ENCODE measurements at regions not wholly inside any gene's neighbourhood (a gene's known extent, or its start where the extent isn't known, plus 50 kb on each side); places are given as distances from the start of the nearest gene placed in this dataset.
A peak's percentile ranks its signal among the peaks of the same experiment; 100 is the strongest.

GRCh38 chr5:30337084-30337573, 856.4 kb upstream of the CDH6 start:
- 94% methylated on average over 5 of the region's 5 CpGs; no CpG with 5 or more reads in 1 of the 2 experiments for WGBS, 2 experiments (ENCODE audit: extremely low coverage in 1 of 2, insufficient coverage in 1 of 2, insufficient read length in 1 of 2, insufficient replicate concordance in 2 of 2, low coverage in 1 of 2, low lambda C conversion rate in 2 of 2, missing lambda C conversion rate in 1 of 2)
- CTCF ChIA-PET (ENCODE audit: partially characterized antibody), result interaction anchor here (0.6 kb wide), 1 partner anchor 49 kb away, joined by 3 read pairs; no protein-coding TSS in a partner anchor
- no peak overlapping the region for H2BK12ac ChIP-seq (ENCODE audit: low read depth, low read length)
- TF ChIP-seq BCL11A (IDR thresholded peaks at IDR 0.05; ENCODE audit: low read depth in 2 of 2, low read length in 2 of 2) (no peak), JUND (IDR thresholded peaks at IDR 0.05; ENCODE audit: low read length) (no peak), PHF8 (conservative IDR thresholded peaks at IDR 0.05; ENCODE audit: low read depth, low read length) (no peak), SIN3A (conservative IDR thresholded peaks at IDR 0.05 in 1 of 2, IDR thresholded peaks at IDR 0.05 in 1 of 2; ENCODE audit: low read depth in 1 of 2, low read length in 2 of 2) (no peak), TBP (IDR thresholded peaks at IDR 0.05; ENCODE audit: low read depth, low read length) (no peak), EZH2 (IDR thresholded peaks at IDR 0.05; ENCODE audit: low read depth, low read length, severe bottlenecking) (no peak), CHD1 (IDR thresholded peaks at IDR 0.05; ENCODE audit: low read depth, low read length) (no peak), EGR1 (IDR thresholded peaks at IDR 0.05; ENCODE audit: borderline replicate concordance, low read depth, low read length) (no peak), CBX5 (IDR thresholded peaks at IDR 0.05; ENCODE audit: low read depth, low read length) (no peak), MAX (IDR thresholded peaks at IDR 0.05) (no peak), JUN (IDR thresholded peaks at IDR 0.05; ENCODE audit: low read depth, low read length) (no peak)

More at GRCh38 chr5:30337084-30337573, 856.4 kb upstream of the CDH6 start:
- no peaks in the 10 kb centered on the region for H3K4me1 ChIP-seq (replicated peaks in 1 of 4; ENCODE audit: control insufficient read depth in 3 of 4, insufficient read depth in 4 of 4, low read length in 3 of 4)
- H3K79me2 ChIP-seq (ENCODE audit: control insufficient read depth in 1 of 2, insufficient read depth in 2 of 2, low read length in 2 of 2), result no peaks in the 10 kb centered on the region
- H3K14ac ChIP-seq (ENCODE audit: insufficient read length), result no peak overlapping the region
- no peak overlapping the region for H3K23ac ChIP-seq (ENCODE audit: insufficient read length)
- no peak overlapping the region for H4K91ac ChIP-seq (replicated peaks; ENCODE audit: insufficient read length, low read length)
- H3K9ac ChIP-seq (replicated peaks in 1 of 4; ENCODE audit: extremely low read depth in 1 of 4, low read depth in 3 of 4, low read length in 3 of 4), result no peak overlapping the region; a peak in 1 of 7 replicates
- H2BK120ac ChIP-seq (replicated peaks; ENCODE audit: low read depth, low read length), result no peak overlapping the region
- H3K56ac ChIP-seq (replicated peaks; ENCODE audit: insufficient read length, low read depth, low read length), result no peak overlapping the region
- POLR2A ChIA-PET (ENCODE audit: partially characterized antibody), result no interaction called here
- H2BK5ac ChIP-seq (ENCODE audit: low read depth, low read length), result no peak overlapping the region
- H3K27ac ChIP-seq (ENCODE audit: low read depth, low read length), result no peak overlapping the region
- H2AFZ ChIP-seq (ENCODE audit: low read length), result no peak overlapping the region
- no peak overlapping the region for H2AK5ac ChIP-seq (ENCODE audit: low read depth, low read length)
- H3K4ac ChIP-seq (replicated peaks; ENCODE audit: insufficient read length, low read depth, low read length), result no peak overlapping the region
- H4K8ac ChIP-seq (ENCODE audit: extremely low read depth, insufficient read depth, low read length), result no peak overlapping the region
- no peak for FAIRE-seq
- no peak for DNase-seq (ENCODE audit: low read depth in 1 of 2, low spot score in 2 of 2)
- H3K27me3 ChIP-seq (replicated peaks in 1 of 4; ENCODE audit: control insufficient read depth in 3 of 4, extremely low read depth in 1 of 4, insufficient read depth in 3 of 4, low read length in 3 of 4), result no peaks in the 10 kb centered on the region
- no peaks in the 10 kb centered on the region for H3K36me3 ChIP-seq (ENCODE audit: control insufficient read depth in 2 of 4, insufficient read depth in 4 of 4, low read length in 3 of 4)
- H4K20me1 ChIP-seq (replicated peaks in 1 of 2; ENCODE audit: control insufficient read depth in 1 of 2, insufficient read depth in 2 of 2, low read length in 2 of 2), result no peaks in the 10 kb centered on the region
- H2BK15ac ChIP-seq (ENCODE audit: low read length), result peak overlapping the region; percentile 18; the same call in 1 of the 2 replicates
- H2BK20ac ChIP-seq (ENCODE audit: low read length), result no peak overlapping the region
- H3K4me2 ChIP-seq (ENCODE audit: insufficient read depth in 1 of 2, low read depth in 2 of 2, low read length in 2 of 2), result no peak overlapping the region
- H4K5ac ChIP-seq (ENCODE audit: insufficient read length, low read depth, low read length), result no peak overlapping the region
- H3K4me3 ChIP-seq (ENCODE audit: extremely low read depth in 1 of 4, insufficient read depth in 2 of 4, low read depth in 3 of 4, low read length in 4 of 4), result no peak overlapping the region
- H3K9me3 ChIP-seq (ENCODE audit: insufficient read depth in 2 of 2, low read depth in 1 of 2, low read length in 1 of 2), result no peaks in the 10 kb centered on the region
- no peaks in the 10 kb centered on the region for H3K23me2 ChIP-seq (ENCODE audit: low read depth, low read length)
- no peak overlapping the region for H3K18ac ChIP-seq (ENCODE audit: extremely low read depth, low read length)
- no peaks in the 10 kb centered on the region for H3K79me1 ChIP-seq (ENCODE audit: low read depth, low read length)

All from H1 (cell line).